HS-5 (cell line): ENCODE measurements at regions not wholly inside any gene's neighbourhood (a gene's known extent, or its start where the extent isn't known, plus 50 kb on each side); places are given as distances from the start of the nearest gene placed in this dataset.

ENCODE experiments used
- DNase-seq: peaks from one replicate; pipeline ENCODE4 v3.0.0-alpha.2; 2012; ENCODE audit warnings: low read depth

DNA sequence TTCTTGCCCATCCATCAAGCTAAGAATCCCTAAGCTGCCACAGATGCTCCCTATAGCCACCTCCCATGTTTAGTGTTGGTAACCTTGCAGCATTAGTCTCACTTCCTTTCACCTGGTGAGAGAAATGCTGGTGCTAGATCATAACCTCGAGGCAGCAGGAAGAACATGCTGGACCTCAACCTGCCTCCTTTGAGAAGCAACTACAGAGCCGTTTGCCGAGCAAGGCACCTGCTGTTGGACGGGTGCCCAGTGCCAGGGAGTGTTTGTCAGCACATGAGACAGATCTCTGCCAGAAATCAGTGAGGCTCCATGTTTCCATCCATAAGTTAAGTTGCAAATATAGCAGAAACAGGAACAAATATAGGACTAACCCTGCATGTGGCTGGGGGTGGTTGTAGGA is 955.7 kb downstream of the TUSC7 start:
- DNase-seq, result no peak

DNA sequence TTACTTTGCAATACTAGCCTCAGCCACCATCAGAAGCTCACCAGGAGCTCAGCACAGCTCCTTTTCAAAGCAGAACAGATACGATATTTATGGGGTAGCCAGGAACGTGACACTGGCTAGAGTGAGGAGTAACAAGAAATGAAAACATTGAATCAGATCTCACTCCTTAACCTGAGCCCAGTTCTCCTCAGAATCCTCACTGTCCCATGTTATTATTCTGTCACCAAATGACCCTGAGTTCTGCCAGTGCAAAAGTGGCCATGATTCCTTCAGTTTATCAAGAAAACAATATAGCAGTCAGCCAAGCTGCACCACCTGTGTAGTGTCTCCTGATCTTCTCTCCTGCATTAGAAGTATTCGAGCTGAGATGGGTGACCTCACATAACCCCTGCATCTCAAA is 956.7 kb downstream of the TUSC7 start:
- DNase-seq, result no peak

DNA sequence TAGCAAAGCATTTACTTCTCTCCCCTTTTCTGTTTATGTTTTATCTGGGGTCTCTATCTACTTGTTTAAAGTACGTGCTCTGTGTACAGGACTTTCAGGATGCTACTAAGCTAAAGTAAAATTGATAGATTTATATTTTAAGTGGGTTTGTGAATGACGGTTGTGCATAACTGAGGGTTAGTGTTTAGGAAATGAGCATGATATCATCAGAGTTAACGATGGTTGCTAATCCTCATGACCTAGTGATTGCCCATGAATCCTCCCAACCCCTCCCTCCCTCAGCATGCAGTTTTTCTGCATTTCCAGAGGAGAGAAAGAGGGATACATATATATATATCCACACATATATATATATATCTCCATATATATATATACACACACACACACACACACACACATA is 957.2 kb downstream of the TUSC7 start:
- DNase-seq, result no peak

DNA sequence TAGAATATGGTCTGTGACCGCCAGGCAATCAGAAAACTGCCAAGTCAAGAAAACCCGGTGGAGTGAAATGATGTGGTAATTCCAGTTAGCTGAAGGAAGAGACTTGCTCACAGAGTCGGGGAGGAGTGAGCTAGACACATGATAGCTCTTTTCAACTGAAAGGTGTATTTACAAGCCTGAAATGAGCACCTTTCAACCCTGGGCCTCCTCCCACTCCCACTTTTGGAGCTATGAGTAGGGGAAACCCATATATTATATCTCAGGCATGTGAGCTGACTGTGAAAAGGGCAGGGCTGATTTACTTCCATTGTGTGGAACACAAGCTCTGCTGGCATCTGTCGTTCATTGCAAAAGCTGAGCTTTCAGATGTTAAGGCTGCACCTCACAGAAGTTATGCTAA is 960.2 kb downstream of the TUSC7 start:
- no peak for DNase-seq

DNA sequence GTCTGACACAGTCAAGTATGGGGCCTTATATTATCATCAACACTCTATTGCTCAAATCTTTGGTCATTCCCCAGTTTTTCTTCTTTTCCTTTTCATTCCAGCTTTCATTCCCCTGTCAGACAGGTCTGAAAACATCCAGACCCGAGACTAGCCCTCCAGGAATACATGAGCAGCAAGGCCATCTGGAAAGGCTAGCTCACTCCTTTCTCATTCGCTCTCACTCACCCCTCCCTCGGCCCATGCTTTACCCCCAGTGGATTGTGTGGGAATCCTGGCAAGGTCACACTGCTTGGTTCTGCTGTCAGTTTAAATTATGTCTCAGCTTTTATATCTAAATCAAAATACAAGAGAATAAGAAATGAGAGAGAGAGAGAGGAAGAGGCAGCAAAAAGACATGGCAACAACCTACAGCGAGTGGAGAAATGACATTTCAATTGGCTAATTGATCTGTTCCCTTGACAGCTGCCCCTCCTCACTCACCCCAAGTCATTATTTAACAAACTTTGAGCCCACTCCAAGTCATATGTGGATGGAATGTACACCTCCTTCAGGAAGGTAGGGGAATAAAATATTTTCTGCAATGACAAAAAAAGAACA is 962.2 kb downstream of the TUSC7 start:
- no peak for DNase-seq

DNA sequence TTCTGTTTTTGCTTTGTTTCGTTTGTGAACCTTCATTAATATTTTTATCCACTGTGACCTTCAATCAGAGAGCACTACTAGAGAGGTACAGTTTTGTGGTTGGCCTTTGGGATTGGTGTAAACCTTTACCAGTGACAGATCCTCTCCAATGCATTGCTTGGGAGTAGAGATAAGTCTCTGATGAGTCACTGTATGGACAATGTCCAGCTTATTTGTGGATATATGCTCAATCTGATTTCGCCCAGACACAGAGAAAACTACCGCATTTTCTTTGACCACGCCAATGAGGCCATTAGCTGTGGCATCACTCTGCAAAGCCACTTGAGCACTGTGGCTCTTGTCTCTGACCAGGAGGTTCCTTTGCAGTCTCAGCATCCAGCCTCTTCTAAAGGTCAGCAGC is 964.7 kb downstream of the TUSC7 start:
- DNase-seq, result no peak

DNA sequence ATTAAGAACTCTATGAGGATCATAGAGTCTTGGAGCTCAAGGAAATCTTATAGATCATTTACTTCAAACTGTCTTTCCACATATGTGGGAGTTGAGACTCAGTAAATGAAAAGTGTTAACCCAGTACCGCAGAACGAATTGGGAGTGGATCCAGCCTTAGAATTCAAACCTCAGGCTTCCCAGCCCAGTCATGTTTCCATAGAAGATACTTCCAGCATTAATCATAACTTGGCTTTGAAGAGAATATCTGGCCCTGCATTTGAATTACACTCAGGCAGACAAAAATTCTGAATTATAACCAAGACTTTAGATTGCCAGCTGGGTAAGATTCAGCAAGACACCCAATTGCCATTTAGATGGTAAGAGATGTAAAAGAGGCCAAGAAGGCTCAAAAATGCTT is 972.0 kb downstream of the TUSC7 start:
- DNase-seq, result no peak

DNA sequence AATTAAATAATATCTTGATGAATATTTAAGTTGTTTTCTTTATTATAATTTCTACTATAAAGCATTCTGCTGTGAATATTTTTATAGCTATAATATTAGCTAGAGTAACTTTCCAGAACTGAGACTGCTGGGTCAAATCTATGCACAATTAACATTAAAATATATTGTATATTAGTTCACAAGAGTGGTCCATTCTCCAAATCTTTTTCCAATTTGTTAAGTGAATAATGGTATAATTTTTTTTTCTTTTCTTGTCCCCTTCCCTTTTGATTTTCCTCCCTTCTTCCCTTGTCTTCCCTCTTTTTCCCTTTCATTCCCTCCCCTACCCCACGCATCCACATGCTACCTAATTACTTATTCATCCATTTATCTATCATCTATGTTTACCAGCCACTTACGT is 977.5 kb downstream of the TUSC7 start:
- DNase-seq, result no peak

DNA sequence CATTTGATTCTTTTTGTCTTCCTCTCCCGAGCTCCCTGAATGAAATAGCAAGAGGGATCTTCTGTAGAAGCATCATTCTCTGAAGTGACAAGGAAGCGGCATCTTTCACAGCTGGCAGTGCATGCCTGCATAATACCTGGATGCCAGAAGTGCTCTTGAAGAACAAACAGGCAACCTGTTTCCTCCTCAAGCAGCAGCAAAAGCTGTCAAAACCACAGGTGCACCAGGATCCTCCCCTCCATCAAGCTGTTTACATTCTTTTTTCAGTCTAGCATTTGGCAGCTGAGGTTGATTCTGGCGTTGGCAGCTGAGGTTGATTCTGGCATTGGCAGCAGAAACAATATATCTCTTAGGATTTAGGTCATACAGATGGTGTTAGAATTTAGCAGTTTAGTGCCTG is 979.0 kb downstream of the TUSC7 start:
- DNase-seq, result no peak

DNA sequence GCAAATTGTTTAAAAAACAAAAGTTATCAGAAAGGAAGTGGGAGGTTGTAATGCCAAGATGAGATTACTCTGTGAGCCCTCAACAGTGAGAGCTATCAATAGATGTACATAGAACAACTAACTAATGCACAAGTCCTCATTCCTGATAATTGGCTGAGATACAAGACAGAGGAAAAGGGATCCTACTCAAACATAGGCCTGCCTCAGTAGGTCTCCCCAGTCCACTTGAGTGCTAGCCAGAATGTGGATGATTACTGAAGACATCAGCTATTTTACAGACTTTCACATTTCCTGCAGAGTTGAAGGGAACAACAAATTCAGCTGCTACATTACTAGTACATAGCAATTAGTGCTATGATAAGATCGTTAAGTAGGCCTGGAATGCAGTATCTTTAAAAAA is 981.9 kb downstream of the TUSC7 start:
- no peak for DNase-seq

DNA sequence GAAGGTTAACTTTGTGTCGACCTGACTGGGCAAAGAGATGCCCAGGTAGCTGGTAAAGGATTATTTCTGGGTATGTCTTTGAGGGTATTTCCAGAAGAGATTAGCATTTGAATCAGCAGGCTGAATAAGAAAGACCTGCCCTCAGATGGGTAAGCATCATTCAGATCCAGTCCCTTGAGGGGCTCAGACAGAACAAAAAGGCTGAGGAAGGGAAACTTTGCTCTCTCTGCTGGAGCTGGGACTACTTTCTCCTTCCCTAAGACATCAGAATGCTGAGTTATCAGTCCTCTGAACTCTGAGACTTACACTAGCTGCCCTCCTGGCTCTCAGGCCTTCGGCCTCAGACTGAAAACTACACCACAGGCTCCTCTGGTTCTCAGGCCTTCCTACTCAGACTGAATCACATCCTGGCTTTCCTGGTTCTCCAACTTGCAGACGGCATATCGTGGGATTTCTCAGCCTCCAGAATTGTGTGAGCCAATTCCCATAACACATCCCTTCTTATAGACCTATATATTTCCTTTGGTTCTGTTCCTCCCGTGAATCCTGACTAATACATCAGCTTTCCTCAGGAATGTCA is 982.9 kb downstream of the TUSC7 start:
- peak; percentile 49 for DNase-seq

DNA sequence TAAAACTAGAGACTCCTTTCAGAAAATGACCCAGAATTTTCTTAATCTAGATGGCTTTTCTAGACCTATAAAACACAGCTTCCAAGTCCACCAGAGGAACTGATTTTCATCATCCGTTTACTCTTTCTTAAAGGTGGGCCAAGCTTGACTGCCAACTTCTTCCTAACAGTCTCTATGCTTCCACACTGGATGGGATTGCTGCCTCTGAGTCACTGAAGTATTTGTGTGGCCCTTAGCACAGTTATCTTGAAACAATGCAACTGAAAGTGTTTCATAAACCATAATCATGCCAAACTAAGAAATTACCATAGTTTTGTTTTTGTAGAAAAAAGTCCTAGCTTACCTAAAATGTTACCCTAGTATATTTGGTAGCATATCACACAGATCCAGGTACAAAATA is 985.7 kb downstream of the TUSC7 start:
- DNase-seq, result no peak

DNA sequence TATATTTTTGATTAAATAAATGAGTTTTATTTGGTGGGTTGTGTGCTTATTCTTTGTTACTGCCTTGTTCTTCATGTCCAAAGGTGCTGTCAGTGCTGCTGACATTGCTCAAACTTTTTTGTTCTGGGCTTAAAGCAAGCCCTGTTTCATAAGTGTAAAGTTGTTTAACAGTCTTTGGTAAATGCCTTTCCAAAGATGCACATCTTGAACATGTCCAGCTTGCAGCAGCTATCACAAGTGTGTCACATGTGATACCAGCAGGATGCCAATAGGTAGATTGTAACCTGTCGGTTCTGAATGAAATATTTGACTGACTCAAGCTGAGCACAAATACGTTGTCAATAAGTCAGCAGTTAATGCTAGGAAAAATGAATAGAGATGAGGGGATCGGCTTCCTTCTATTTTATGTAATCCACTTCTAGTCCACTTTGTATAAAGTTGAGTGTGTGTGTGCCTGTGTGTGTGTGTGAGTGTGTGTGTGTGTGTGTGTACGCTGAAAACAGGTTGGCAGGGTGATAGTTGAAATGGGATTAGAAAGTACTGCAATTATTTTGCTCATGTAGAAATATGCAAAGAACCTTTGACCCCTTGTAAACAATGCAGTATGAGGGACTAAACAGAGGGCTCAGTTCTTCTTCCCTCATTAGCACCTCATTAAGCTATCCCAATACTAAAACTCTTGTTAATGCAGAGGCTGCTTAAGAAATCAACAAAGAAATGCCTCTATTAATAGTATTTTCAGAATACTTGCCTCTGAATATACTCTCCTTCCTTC is 986.5 kb downstream of the TUSC7 start:
- no peak for DNase-seq

DNA sequence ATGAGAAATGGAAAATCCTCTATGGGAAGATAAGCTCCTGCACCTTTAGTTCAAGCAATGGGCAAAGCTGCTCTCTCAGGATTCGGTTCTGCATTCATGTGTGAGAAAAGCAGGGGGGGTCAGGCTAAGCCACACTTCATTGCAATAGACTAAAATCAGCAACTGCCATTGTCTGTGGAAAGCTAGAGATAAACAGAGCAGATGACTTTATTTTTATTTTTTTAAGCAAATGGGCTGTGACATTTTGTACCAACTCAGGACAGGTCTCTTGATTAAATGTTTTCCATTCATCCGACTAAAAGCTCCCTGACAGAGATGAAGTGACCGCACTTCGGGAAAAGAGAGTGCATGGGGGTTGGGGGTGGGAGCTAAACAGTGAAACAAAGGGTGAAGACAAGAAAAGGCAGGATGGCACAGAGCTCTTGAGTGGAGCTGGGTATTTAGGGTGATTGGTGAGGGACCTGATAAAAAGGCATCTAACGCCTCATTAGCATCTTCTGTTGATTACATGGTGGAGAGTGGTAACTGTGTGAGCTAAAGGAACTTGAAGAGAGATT is 987.4 kb downstream of the TUSC7 start:
- no peak for DNase-seq

DNA sequence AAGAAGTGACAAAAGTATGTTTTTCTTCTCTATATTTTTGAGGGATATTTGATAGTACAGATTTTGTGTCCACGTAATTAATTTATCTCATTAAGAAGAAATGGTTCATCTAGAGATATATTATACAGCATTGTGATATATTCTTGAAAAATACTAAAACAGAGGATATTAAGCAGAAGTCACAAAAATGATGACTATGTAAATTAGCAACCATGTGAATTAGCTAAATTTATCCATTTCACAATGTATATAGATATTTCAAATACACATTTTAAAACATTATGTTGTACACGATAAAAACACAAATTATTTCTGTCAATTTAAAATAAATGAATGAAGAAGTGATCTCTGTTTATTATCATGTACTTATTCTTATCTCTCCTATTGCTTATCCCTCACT is 989.5 kb downstream of the TUSC7 start:
- DNase-seq, result no peak

DNA sequence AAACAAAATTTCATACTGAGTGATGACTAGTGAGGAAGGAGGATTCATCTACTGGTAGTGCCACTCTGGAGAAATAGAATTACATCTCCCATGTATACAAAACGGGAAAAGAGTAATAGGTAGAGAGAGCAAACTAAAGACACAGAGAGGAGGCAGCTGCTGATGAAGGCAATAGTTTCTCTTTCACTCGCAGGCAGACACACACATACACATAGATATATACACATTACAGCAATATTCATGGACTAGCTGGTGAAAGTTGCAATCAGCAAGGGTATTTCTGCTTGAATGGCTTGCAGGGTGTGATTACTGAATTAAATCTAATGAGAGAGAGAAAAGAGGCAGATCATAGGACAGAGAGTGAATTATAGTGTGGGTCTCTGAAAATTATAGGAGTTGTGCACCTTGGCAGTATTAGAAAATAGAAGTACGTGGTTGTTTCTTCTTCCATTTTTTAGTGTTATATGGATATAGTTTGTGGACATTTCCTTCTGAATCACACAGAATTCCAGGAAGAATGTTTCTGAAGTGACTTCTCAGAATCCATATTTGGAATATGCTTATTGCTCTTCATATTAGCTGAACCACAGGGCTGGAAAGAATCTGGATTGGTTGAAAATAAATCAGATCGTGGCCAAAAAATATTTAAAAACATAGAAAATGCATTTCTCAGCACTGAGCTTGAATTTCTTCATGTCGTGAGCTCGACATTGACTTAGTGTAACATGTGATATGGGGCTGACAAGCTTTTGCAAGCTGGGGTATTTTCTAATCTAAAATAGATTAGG is 991.2 kb downstream of the TUSC7 start:
- DNase-seq, result no peak

DNA sequence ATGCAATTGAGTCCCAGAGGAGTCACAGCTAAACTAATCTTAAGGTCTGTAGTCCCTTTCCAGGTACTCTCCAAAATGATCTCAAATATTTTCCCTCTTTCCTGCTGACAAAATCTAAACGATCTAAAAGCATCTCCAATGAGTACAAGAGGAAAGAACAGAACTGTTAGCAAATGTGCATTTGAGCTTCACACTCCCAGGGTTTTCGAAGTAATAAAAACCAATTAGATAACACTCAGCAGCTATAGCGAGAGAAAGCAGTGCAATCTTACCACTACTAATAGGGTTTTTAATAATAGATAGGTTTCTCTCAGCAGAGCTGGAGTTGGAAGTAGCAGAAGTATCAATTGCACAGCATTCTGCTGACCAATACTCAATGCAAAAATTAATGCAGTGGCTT is 995.4 kb downstream of the TUSC7 start:
- DNase-seq, result no peak

DNA sequence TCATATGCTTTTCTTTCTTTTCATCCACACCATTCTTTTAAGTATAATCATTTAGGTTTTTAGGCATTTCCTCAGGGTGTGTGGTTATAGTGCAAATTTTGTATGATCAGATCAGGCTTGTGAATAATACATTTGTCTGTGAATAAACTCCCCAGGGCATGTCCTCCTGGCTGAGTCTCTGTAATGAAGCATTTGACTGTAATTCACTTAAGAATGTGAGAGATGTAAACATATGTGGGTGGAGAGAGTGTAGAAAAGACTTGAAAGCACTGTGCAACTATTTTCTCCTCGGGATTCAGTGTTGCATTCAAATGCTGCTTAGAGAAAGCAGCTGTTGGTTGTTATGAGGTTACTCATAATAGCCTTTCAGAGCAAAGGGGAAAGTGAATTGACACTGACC is 996.5 kb downstream of the TUSC7 start:
- DNase-seq, result peak; percentile 63

DNA sequence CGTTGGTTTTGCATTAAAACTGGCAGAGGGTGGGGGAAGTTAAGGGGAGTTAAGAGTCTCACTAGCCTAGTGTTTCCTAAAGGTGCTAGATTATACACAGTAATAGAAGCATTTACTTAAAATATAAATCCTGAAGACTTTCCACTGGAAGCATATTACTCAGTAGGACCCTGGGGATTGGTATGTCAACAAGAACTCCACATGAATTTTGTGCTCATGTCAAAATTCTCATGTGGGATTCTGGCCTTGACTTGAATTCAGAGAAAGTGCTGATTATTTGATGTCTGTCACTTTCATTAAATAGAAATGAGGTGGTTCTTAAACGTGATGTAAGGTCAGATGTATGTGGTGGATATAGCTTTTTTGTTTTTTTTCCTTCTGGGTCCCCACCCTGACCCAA is 997.2 kb downstream of the TUSC7 start:
- no peak for DNase-seq

DNA sequence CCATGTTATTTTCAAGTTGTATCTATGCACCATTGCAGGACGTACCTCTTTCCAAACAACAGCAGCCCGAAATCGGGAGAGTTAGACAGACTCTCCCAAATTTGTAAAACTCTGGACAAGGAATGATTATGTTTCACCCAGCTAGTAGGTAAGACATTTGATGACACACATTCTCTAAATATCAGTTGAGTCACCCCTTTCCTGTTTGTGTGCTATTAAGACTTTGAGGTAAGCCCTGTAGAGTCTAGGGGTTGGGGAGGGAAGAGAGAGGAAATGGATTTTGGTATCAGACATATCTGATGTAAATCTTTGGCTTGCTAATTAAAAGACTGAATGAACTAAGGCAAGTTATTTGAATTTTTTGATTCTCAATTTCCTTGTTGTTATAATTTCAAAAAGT is 999.0 kb downstream of the TUSC7 start:
- no peak for DNase-seq

DNA sequence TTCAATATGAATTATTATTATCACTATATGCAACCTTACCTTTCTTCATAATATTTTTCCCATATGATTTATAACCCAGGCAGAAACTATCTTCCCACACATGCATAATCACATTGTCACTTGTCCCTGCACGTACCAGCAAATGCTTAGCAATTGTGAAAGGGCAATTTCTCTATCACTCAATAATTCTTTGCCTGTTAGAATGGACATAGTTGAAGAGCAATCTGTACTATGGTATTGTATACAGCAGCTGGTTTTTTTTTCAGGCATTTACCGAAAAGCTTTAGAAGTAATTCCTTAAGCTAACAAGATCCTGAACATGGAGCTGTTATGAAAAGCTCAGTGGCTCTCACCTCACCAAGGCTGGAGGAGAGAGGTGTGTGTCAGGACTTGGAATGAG is 999.5 kb downstream of the TUSC7 start:
- no peak for DNase-seq

DNA sequence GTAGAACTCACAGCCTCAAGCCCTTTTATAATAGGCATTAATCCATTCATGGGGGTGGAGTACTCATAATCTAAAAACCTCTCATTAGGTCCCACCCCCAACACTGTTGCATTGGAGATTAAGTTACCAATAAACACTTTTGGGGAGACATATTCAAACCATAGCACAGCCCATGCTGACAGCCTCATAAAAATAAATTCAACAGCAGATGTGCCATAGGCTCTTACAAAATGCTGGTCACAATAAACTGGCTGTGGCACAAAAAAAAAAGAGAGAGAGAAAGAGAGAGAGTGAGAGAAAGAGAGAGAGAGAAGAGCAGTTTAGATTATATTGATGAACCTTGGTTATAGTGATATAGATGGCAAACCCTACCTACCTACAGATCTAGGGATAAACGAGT is 1000.9 kb downstream of the TUSC7 start:
- no peak for DNase-seq
